HEK293 (cell line): ENCODE measurements at regions not wholly inside any gene's neighbourhood (a gene's known extent, or its start where the extent isn't known, plus 50 kb on each side); places are given as distances from the start of the nearest gene placed in this dataset.

Experiments
- CTCF ChIA-PET: fragments of 350-600 bp; formaldehyde crosslinking; extraction: SDS; loops from one replicate; lab custom pipeline; 2021; ENCODE audit warnings: antibody characterized with exemption; lab: Yijun Ruan, JAX
- POLR2A ChIA-PET: fragments of 300-600 bp; formaldehyde crosslinking; extraction: SDS; loops from one replicate; lab custom pipeline; 2020; ENCODE audit warnings: antibody characterized with exemption, inconsistent platforms; lab: Yijun Ruan, JAX
- H3K27ac ChIP-seq: fragments of 200-500 bp; sonication (Bioruptor generic); 2 replicates; pipeline ENCODE4 v1.5.1; 2014; ENCODE audit warnings: low read depth, low read length, control low read depth, inconsistent platforms; ENCODE audit errors: extremely low read depth
- H3K36me3 ChIP-seq, 2 experiments: fragments of 200-500 bp in 1 of 2; sonication (Bioruptor generic) in 1 of 2; 1 replicate in 1 of 2; 2 replicates in 1 of 2; pipeline ENCODE4 v1.5.1; 2014 to 2017; ENCODE audit warnings: inconsistent platforms in 2 of 2, low read length in 2 of 2; ENCODE audit not compliant: control insufficient read depth in 2 of 2, insufficient read depth in 1 of 2
- H3K4me1 ChIP-seq: fragments of 200-500 bp; sonication (Bioruptor generic); 2 replicates; pipeline ENCODE4 v1.5.1; 2014; ENCODE audit warnings: mild to moderate bottlenecking, low read length, inconsistent platforms; ENCODE audit not compliant: control insufficient read depth, insufficient read depth
- H3K4me3 ChIP-seq: 2 replicates; pipeline ENCODE4 v1.5.1; 2011; ENCODE audit warnings: low read depth, mild to moderate bottlenecking, control low read depth, low read length, moderate library complexity
- H3K9me3 ChIP-seq: fragments of 200-500 bp; sonication (Bioruptor generic); 2 replicates; pipeline ENCODE4 v1.5.1; 2014; ENCODE audit warnings: low read depth, low read length, inconsistent platforms; ENCODE audit not compliant: control insufficient read depth, insufficient read depth
- GLI4 ChIP-seq: fragments of 450-650 bp; formaldehyde crosslinking; IDR thresholded peaks from 2 replicates; pipeline ENCODE4 v1.5.1; 2016; ENCODE audit warnings: missing biosample characterization, missing genetic modification characterization
- PRDM2 ChIP-seq: fragments of 450-650 bp; formaldehyde crosslinking; IDR thresholded peaks from 2 replicates; pipeline ENCODE4 v1.5.1; 2016; ENCODE audit warnings: missing biosample characterization, missing genetic modification characterization, borderline replicate concordance
- REST ChIP-seq: fragments of 450-650 bp; formaldehyde crosslinking; IDR thresholded peaks from 2 replicates; pipeline ENCODE4 v1.5.1; 2016; ENCODE audit warnings: missing biosample characterization, missing genetic modification characterization
- YY2 ChIP-seq: fragments of 450-650 bp; formaldehyde crosslinking; IDR thresholded peaks from 2 replicates; pipeline ENCODE4 v1.5.1; 2016; ENCODE audit warnings: missing biosample characterization, missing genetic modification characterization
- ZBTB26 ChIP-seq: fragments of 450-650 bp; formaldehyde crosslinking; optimal IDR thresholded peaks from 2 replicates; pipeline ENCODE3; 2016; ENCODE audit warnings: missing biosample characterization, mild to moderate bottlenecking, missing genetic modification characterization
- ZNF214 ChIP-seq: fragments of 450-650 bp; formaldehyde crosslinking; IDR thresholded peaks from 2 replicates; pipeline ENCODE4 v1.5.1; 2017; ENCODE audit warnings: missing biosample characterization, mild to moderate bottlenecking, missing genetic modification characterization, borderline replicate concordance
- ZNF398 ChIP-seq: fragments of 450-650 bp; formaldehyde crosslinking; IDR thresholded peaks from 2 replicates; pipeline ENCODE4 v1.5.1; 2017; ENCODE audit warnings: missing biosample characterization, missing genetic modification characterization
- ZNF426 ChIP-seq: fragments of 450-650 bp; formaldehyde crosslinking; IDR thresholded peaks from 2 replicates; pipeline ENCODE4 v1.5.1; 2017; ENCODE audit warnings: missing biosample characterization, missing genetic modification characterization, mild to moderate bottlenecking, inconsistent platforms, moderate library complexity
- ZNF624 ChIP-seq: fragments of 450-650 bp; formaldehyde crosslinking; IDR thresholded peaks from 2 replicates; pipeline ENCODE4 v1.5.1; 2017; ENCODE audit warnings: missing biosample characterization, missing genetic modification characterization
- ZNF639 ChIP-seq: fragments of 450-650 bp; formaldehyde crosslinking; IDR thresholded peaks from 2 replicates; pipeline ENCODE4 v1.5.1; 2016; ENCODE audit warnings: missing biosample characterization, missing genetic modification characterization
- ZNF654 ChIP-seq: fragments of 450-650 bp; formaldehyde crosslinking; IDR thresholded peaks from 2 replicates; pipeline ENCODE4 v1.5.1; 2016; ENCODE audit warnings: low read depth, missing biosample characterization, missing genetic modification characterization
- ZNF768 ChIP-seq: fragments of 450-650 bp; formaldehyde crosslinking; IDR thresholded peaks from 2 replicates; pipeline ENCODE4 v1.5.1; 2018; ENCODE audit warnings: missing biosample characterization, mild to moderate bottlenecking, missing genetic modification characterization

- Histone ChIP-seq H3K4me3 (no peak overlapping the region), H3K9me3 (no peaks in the 10 kb centered on the region), H3K4me1 (no peaks in the 10 kb centered on the region), H3K27ac (no peak overlapping the region), H3K36me3 (no peaks in the 10 kb centered on the region)
- TF ChIP-seq PRDM2 (tag by site-specific recombination) (no peak), ZNF214 (tag by site-specific recombination) (no peak), ZNF639 (tag by site-specific recombination) (no peak), YY2 (tag by site-specific recombination) (no peak), REST (no peak), ZNF624 (no peak), ZNF398 (no peak), ZNF768 (no peak), ZNF426 (no peak), ZBTB26 (tag by site-specific recombination) (no peak), ZNF654 (tag by site-specific recombination) (no peak), GLI4 (tag by site-specific recombination) (no peak)
- CTCF ChIA-PET = interaction anchor here (0.6 to 1.0 kb wide), 4 partner anchors 31 to 94 kb away, joined by 3 to 4 read pairs (median 3); no protein-coding TSS in a partner anchor
- POLR2A ChIA-PET = no interaction called here
Measured at GRCh38 chr6:1479601-1480221, 90.3 kb downstream of the FOXF2 start.
